KOPT-K1 (cell line): ENCODE measurements at regions not wholly inside any gene's neighbourhood (a gene's known extent, or its start where the extent isn't known, plus 50 kb on each side); places are given as distances from the start of the nearest gene placed in this dataset.

Source experiments
- H3K27ac ChIP-seq: fragments of 200-600 bp; sonication (generic); 2 replicates; pipeline ENCODE4 v1.5.1; 2016; ENCODE audit warnings: antibody characterized with exemption, mild to moderate bottlenecking, low read depth, low read length; ENCODE audit not compliant: poor library complexity, severe bottlenecking
- H3K36me3 ChIP-seq: fragments of 200-600 bp; sonication (generic); 2 replicates; pipeline ENCODE4 v1.5.1; 2017; ENCODE audit warnings: antibody characterized with exemption, mild to moderate bottlenecking, low read length, moderate library complexity; ENCODE audit not compliant: insufficient read depth
- H3K9me3 ChIP-seq: fragments of 200-600 bp; sonication (generic); 2 replicates; pipeline ENCODE4 v1.5.1; 2017; ENCODE audit warnings: antibody characterized with exemption, low read length, mild to moderate bottlenecking; ENCODE audit not compliant: insufficient read depth, poor library complexity, severe bottlenecking

DNA sequence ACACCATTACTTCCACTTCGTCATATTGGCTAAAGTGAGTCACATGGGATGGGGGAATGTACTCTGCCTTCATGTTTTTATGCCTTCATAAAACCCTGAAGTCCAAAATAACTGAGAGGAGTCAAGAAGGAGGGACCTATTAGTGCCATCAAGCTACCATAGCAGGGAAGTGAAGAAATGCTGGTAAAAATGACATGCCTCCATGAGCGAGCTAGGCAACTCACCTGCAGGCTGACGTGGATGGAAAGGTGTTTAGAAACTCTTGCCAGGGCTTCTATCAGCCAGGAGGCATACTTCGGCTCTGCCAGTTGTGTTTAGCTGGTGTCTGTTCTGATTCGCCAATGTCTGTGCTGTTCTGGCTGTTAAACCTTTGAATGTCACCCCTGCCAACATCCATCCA, 424.4 kb upstream of the USP24 start:
- no peaks in the 10 kb centered on the region for H3K36me3 ChIP-seq
- H3K27ac ChIP-seq, result no peak overlapping the region
- H3K9me3 ChIP-seq, result no peaks in the 10 kb centered on the region

GRCh38 chr1:55639051-55639450, 423.9 kb upstream of the USP24 start:
- H3K36me3 ChIP-seq, result no peaks in the 10 kb centered on the region
- H3K9me3 ChIP-seq, result no peaks in the 10 kb centered on the region
- no peak overlapping the region for H3K27ac ChIP-seq

DNA sequence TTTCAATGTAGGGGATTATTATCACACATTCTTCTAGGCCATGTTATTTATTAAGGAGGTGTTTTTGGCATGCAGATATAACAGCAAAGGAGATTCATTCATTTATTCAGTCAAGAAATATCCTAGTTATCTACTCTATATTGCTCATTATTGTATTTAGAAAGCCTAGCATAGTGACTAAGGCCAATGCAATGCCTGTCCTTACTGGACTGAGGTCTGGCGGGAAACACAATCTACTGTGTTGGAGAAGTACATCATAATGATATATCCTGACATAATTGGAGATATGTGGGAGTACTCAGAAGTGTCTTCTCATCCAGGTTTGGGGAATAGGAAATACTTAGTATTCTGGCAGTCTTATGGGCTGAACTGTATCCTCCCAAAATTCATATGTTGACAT, 421.5 kb upstream of the USP24 start:
- Histone ChIP-seq H3K36me3 (no peaks in the 10 kb centered on the region), H3K9me3 (no peaks in the 10 kb centered on the region), H3K27ac (no peak overlapping the region)

GRCh38 chr1:55635856-55636255, 420.7 kb upstream of the USP24 start:
- Histone ChIP-seq H3K9me3 (no peaks in the 10 kb centered on the region), H3K36me3 (no peaks in the 10 kb centered on the region), H3K27ac (no peak overlapping the region)

- no peaks in the 10 kb centered on the region for H3K9me3 ChIP-seq
- H3K36me3 ChIP-seq, result no peaks in the 10 kb centered on the region
- no peak overlapping the region for H3K27ac ChIP-seq
Measured at GRCh38 chr1:55634516-55634915, 419.4 kb upstream of the USP24 start.

DNA sequence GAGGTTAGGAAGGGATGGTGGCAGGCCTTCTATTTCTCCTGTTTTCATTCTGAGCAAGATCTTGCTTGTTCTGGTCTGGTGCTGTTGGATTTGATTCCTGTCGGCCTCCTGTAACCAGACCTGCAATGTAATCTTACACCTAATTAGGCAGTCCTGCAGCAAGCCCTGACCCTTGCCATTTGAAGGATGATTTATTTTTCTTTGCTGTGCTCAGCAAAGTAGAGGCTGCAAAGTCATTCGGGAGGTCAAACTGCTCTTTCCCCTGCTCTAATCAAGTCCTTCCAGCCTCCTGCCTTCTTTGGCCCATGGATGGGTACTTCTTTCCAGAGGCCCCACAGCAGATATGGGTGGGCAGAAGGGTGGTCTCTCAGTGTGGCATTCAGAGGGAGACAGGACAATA, 417.7 kb upstream of the USP24 start:
- H3K36me3 ChIP-seq, result no peaks in the 10 kb centered on the region
- no peaks in the 10 kb centered on the region for H3K9me3 ChIP-seq
- H3K27ac ChIP-seq, result no peak overlapping the region

DNA sequence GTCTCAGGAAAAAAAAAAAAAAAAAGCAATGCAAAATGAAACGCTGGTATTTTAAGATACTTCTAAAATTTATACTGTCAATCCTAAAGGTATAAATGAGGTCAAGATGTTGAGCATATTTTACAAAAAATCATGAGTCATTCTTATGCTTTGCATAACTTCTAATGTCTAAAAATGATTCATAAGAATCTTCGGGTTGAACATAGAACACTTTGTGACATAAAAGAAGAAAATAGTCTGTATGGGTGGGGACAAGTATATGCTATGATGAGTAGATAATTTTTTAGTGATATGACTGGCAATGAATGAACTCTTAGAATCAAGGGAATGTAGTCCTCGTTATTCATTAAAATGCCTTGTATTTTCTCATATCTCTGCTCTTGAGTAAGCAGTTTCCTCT, 416.9 kb upstream of the USP24 start:
- Histone ChIP-seq H3K27ac (no peak overlapping the region), H3K36me3 (no peaks in the 10 kb centered on the region), H3K9me3 (no peaks in the 10 kb centered on the region)

- Histone ChIP-seq H3K27ac (no peak overlapping the region), H3K9me3 (no peaks in the 10 kb centered on the region), H3K36me3 (no peaks in the 10 kb centered on the region)
Measured at GRCh38 chr1:55631509-55631908, 416.3 kb upstream of the USP24 start.

DNA sequence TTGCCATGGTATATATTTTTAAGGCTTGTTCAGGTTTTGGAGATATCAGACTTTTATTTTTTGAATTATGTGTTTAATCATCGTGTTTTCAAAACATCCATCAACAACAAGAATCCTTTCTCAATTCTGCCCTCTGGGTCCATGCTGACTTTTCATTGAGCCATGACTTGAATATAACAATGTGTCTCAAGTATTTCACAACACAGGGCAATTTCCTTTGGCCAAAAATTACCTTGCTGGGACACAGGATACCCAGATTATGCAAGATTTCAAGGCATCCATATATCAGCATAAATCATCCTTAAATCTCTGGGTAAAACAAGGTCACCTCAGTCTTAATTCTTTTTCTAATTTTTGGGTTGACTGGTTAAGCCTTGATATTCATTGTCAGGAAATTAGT, 411.2 kb upstream of the USP24 start:
- no peaks in the 10 kb centered on the region for H3K36me3 ChIP-seq
- no peak overlapping the region for H3K27ac ChIP-seq

GRCh38 chr1:55624766-55625165, 409.6 kb upstream of the USP24 start:
- Histone ChIP-seq H3K27ac (no peak overlapping the region), H3K9me3 (no peaks in the 10 kb centered on the region), H3K36me3 (no peaks in the 10 kb centered on the region)

More for the DNA sequence above, 411.2 kb upstream of the USP24 start:
- no peaks in the 10 kb centered on the region for H3K9me3 ChIP-seq

DNA sequence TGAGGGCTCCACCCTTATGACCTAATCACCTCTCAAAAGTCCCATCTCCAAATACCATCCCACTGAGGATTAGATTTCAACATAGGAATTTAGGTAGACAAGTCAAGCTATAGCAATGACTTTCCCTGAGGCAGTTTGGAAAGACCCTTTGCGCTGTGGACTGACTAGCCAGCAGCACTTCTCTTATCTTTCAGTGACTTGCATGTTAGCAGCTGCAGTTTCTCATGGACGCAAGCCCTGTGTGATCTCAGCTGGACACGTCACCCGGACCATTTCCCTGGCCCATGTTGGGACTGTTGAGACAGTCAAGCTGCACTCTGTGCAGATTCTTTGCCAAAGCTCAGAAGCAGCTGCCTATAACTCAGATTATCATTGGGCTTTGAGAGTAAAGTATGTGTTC, 408.1 kb upstream of the USP24 start:
- Histone ChIP-seq H3K36me3 (no peaks in the 10 kb centered on the region), H3K9me3 (no peaks in the 10 kb centered on the region), H3K27ac (no peak overlapping the region)

DNA sequence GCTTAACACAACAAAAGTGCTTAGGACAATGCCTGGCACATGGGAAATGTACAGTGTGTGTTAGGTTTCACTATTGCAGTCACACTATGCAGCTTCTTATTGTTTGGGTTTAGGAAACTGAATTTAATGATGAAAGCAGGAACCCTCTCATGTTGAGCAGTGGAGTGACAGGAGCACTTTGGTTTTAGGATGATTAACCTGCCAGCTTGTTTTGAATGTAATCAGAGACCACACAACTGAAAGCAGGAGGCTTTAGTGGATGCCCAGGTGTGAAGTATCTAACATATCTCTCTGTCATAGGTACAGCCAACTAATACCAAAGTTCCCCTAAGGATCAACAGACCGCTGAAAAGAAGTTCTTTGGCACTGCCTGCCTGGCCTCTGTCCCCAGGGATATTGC, 406.9 kb upstream of the USP24 start:
- Histone ChIP-seq H3K9me3 (no peaks in the 10 kb centered on the region), H3K36me3 (no peaks in the 10 kb centered on the region), H3K27ac (no peak overlapping the region)

- Histone ChIP-seq H3K36me3 (no peaks in the 10 kb centered on the region), H3K9me3 (no peaks in the 10 kb centered on the region), H3K27ac (no peak overlapping the region)
Measured at GRCh38 chr1:55618199-55618598, 403.0 kb upstream of the USP24 start.

DNA sequence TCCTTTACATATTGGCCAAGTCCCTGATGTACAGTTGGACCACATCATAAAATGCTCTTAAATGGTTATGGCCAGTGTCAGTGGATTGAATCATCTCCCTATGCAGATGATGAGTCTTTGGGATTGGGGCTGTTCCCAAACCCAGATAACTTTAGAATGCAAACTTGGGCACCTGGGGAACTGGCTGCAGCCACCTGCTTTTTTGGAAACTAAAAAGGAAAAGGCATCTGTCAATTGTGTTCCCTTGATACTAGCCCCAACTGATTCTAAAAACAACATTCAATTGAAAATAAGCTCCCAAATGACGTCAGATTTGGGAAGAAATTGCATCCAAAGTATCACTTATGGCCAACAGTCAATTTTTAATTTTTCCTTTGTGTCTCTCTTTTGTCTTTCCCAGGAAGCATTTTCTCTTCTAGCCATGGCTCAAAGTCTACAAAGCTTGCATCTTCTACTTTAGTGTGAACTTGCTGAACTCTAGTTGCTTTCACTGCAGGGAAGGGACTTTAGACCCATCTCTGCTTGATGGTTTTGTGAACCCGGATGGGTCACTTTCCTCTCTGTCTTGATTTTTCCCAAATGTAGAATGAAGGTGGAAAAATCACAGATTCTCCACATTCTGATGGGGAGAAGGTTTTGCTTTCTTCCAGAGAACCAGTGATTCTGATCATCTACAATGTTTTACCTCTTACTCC, 402.3 kb upstream of the USP24 start:
- Histone ChIP-seq H3K9me3 (no peaks in the 10 kb centered on the region), H3K36me3 (no peaks in the 10 kb centered on the region), H3K27ac (no peak overlapping the region)

DNA sequence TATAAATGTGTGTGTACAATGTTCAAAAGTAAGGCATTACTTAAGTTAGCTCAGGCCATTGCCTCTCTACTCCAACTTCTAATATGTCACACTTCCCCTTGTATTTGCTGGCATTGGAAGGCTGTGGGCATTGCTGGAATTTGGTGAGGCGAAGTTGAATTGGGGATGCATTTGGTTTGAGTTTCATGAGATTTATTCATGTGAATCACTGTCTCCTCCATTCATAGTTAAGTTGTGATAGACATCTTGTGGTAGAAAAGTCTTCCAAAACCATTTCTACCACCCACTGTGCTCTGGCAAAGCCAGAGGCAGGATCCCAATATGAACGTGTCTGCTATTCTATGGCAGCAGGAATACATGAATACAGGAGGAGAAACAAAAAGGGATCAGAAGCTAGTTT, 397.8 kb upstream of the USP24 start:
- Histone ChIP-seq H3K36me3 (no peaks in the 10 kb centered on the region), H3K27ac (no peak overlapping the region), H3K9me3 (peaks cover 5% of the 10 kb centered on the region)

GRCh38 chr1:55611123-55611522, 396.0 kb upstream of the USP24 start:
- Histone ChIP-seq H3K36me3 (no peaks in the 10 kb centered on the region), H3K27ac (no peak overlapping the region), H3K9me3 (peaks cover 12% of the 10 kb centered on the region)
